Dendritic cell treated with granulocyte-macrophage colony-stimulating factor and Interleukin-4, amounts not matched to agents 40 ng/mL and 50 ng/mL, for 4 days (primary cell): ENCODE measurements at regions not wholly inside any gene's neighbourhood (a gene's known extent, or its start where the extent isn't known, plus 50 kb on each side); places are given as distances from the start of the nearest gene placed in this dataset.

Experiments used
- H3K27ac Mint-ChIP-seq: one replicate; pipeline ENCODE4 v1.8.0; 2022; ENCODE audit warnings: mild to moderate bottlenecking, mixed read lengths
- H3K27me3 Mint-ChIP-seq: one replicate; pipeline ENCODE4 v1.8.0; 2022; ENCODE audit warnings: mild to moderate bottlenecking, mixed read lengths
- H3K36me3 Mint-ChIP-seq: one replicate; pipeline ENCODE4 v1.8.0; 2022; ENCODE audit warnings: low read depth, mixed read lengths
- H3K4me1 Mint-ChIP-seq: one replicate; pipeline ENCODE4 v1.8.0; 2022; ENCODE audit warnings: low read depth, mixed read lengths
- H3K4me3 Mint-ChIP-seq: one replicate; pipeline ENCODE4 v1.8.0; 2022; ENCODE audit warnings: mild to moderate bottlenecking, moderate library complexity, mixed read lengths
- H3K9me3 Mint-ChIP-seq: one replicate; pipeline ENCODE4 v1.8.0; 2022; ENCODE audit warnings: mixed read lengths
- intact Hi-C: fragments of 100-400 bp; cut with micrococcal nuclease; formaldehyde crosslinking; loops from one replicate; pipeline ENCODE4 v1.15.0; 2022

DNA sequence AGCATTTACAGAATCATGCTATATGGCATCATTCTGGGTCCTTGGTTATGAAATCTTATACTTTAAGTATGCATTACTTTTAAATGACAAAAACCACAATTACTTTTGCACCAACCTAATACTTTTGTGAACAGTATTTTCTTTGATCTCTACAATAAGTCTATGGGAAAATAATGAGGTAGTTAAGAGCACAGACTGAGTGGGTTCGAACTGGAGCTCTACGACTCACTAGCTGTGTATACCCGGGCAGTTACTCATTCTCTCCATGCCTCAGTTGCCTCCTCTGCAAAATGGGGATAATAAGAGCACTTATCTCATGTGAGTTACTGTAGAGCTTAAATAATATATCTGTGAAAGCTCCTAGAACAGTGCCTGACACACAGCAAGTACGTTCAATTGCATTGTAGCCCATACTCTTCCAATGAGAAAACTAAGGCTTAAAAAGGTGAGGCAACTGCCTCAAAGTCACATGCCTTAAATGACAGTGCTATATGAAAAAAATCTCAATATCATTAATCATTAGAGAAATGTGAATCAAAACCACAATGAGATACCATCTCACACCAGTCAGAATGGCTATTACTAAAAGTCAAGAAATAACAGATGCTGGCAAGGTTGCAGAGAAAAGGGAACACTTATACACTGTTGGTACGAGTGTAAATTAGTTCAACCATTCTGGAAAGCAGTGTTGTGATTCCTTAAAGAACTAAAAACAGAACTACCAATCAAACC is 151.5 kb downstream of the CHIC2 start:
- no peaks in the 10 kb centered on the region for H3K9me3 Mint-ChIP-seq
- peaks cover 51% of the 10 kb centered on the region for H3K4me1 Mint-ChIP-seq
- no peak overlapping the region for H3K27ac Mint-ChIP-seq
- H3K36me3 Mint-ChIP-seq: no peaks in the 10 kb centered on the region
- H3K4me3 Mint-ChIP-seq: no peak overlapping the region
- intact Hi-C loops: no loop called here
- peaks cover 6% of the 10 kb centered on the region for H3K27me3 Mint-ChIP-seq

DNA sequence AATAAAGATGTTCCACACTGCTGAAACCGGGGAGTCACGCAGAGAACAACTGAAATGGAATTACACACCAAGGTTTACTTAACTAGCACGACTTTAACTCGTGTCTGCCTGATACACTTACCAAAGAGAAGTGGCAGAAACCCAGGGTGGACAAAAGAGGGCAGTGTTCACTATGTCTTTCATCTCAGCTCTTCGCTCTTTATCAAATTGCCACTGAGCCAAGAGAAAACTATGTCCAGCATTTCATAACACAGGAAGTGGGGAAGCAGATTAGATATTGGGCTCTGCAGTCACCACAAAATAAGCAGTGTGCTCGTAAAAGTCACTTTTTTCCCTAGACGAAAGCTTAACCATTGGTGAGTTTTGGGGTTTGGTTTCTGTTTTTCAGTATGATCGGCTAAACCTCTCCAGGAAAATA is 155.7 kb downstream of the CHIC2 start:
- no peaks in the 10 kb centered on the region for H3K36me3 Mint-ChIP-seq
- peaks cover 20% of the 10 kb centered on the region for H3K4me1 Mint-ChIP-seq
- peaks cover 27% of the 10 kb centered on the region for H3K27me3 Mint-ChIP-seq
- intact Hi-C loops: loop anchor here (1.0 to 5.0 kb wide), 3 partner anchors 309 to 711 kb away; no protein-coding TSS in a partner anchor
- peak overlapping the region; percentile 26 for H3K4me3 Mint-ChIP-seq
- no peaks in the 10 kb centered on the region for H3K9me3 Mint-ChIP-seq
- H3K27ac Mint-ChIP-seq: no peak overlapping the region

DNA sequence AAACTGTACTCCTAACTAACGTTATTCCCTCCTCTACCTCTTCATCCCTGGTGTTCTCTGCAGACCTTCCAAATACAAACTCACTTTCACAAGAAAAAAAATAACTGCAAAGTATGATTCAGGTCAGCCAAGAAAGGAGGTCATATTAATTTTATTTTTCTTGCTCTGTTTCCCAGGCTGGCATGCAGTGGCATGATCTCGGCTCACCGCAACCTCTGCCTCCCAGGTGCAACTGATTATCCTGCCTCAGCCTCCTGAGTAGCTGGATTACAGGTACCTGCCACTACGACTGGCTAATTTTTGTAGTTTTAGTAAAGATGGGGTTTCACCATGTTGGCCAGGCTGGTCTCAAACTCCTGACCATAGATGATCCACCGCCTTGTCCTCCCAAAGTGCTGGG is 156.6 kb downstream of the CHIC2 start:
- intact Hi-C loops: loop anchor here (1.0 to 5.0 kb wide), 4 partner anchors 310 to 710 kb away; no protein-coding TSS in a partner anchor
- peaks cover 30% of the 10 kb centered on the region for H3K27me3 Mint-ChIP-seq
- H3K4me3 Mint-ChIP-seq: no peak overlapping the region
- H3K9me3 Mint-ChIP-seq: no peaks in the 10 kb centered on the region
- H3K4me1 Mint-ChIP-seq: peaks cover 13% of the 10 kb centered on the region
- H3K27ac Mint-ChIP-seq: no peak overlapping the region
- H3K36me3 Mint-ChIP-seq: no peaks in the 10 kb centered on the region

DNA sequence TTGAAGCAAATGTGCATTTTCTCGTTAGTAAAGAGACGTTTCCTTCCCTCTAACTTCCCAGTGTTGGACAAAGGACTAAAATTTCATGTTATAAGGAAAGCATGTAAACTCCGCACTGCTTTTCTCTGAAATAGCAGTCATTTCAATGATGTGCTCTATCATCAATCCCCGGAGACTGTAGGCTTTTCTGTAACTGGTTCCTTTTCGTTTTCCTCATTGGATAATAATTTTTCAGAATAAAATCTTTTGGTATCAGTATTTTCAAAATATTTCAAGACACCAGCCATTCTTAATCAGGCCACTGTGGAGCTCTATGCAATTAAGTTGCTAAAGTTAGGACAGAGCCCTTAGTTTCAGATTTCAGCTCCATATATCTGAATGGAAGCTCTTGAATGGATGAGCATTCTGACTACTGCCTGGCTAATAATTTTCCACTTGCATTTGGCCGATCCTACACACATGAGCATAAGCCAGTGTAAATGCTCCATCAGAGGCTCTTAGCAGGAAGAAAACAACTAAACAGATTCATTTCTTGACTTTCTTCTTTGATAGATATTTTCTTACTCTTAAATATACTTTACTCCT is 157.7 kb downstream of the CHIC2 start:
- Mint-ChIP-seq H3K4me3 (no peak overlapping the region), H3K9me3 (no peaks in the 10 kb centered on the region), H3K36me3 (no peaks in the 10 kb centered on the region), H3K27me3 (peaks cover 30% of the 10 kb centered on the region), H3K27ac (no peak overlapping the region), H3K4me1 (peaks cover 8% of the 10 kb centered on the region)
- intact Hi-C loops: loop anchor here (2.0 to 5.0 kb wide), 2 partner anchors 320 to 709 kb away; no protein-coding TSS in a partner anchor

DNA sequence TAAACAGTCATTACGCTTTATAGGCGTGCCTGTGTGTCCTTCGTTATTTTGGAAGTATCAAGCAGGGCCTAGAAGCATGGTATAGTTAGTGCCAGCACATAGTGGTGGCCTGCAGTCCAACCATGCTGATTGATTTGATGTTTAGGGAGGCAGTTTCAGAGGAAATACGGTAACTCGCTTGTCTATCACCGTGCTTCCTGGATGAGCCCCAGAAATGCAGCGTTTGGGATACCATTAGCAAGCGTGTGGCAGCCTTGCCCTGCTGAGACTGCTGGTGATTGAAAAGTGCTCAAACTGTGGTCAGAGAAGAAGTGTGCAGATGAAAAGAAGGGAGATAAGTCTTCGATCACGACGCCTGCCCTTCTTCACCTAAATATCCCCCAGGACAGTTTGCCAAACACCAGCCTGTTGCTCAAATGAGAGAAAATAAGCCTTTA is 158.4 kb downstream of the CHIC2 start:
- Mint-ChIP-seq H3K9me3 (no peaks in the 10 kb centered on the region), H3K27me3 (peaks cover 30% of the 10 kb centered on the region), H3K36me3 (no peaks in the 10 kb centered on the region), H3K4me1 (peaks cover 8% of the 10 kb centered on the region), H3K27ac (no peak overlapping the region), H3K4me3 (peak overlapping the region; percentile 66)
- intact Hi-C loops: loop anchor here (2.0 to 5.0 kb wide), 2 partner anchors 321 to 709 kb away; no protein-coding TSS in a partner anchor

DNA sequence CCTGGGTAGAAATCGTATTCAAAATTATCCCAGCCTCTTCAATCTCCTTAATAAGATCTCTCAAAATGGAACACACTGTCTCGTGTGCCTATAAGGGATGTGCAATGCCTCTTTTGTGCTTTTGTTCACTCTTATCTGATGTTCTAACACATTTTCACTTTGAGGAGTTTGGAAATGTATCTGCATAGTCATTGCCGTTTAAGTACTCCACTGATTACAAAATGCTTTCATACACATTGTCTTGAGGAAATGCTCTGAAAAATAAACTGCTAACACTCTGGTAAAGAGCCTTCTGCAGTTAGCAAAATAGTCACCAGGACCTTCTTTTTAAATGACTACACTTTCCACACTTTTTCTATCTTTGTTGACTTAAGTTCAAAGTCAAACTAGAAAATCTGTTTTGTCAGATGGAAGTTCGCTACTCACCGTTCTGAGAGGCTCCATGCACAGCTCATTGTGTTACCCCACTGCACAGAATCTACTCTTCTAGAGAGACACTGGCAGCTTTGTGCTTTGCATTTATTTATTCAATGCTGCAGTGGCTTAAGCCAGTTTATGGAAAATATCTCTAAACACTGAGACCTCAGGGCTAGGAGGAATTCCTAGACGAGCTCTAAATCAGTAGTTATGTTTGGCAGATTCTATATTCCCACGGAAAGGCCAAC is 159.0 kb downstream of the CHIC2 start:
- Mint-ChIP-seq H3K4me3 (no peak overlapping the region), H3K27ac (no peak overlapping the region), H3K9me3 (no peaks in the 10 kb centered on the region), H3K36me3 (no peaks in the 10 kb centered on the region), H3K4me1 (peaks cover 8% of the 10 kb centered on the region), H3K27me3 (peaks cover 33% of the 10 kb centered on the region)
- intact Hi-C loops: loop anchor here (5.0 kb wide), 1 partner anchor 708 kb away; no protein-coding TSS in a partner anchor

DNA sequence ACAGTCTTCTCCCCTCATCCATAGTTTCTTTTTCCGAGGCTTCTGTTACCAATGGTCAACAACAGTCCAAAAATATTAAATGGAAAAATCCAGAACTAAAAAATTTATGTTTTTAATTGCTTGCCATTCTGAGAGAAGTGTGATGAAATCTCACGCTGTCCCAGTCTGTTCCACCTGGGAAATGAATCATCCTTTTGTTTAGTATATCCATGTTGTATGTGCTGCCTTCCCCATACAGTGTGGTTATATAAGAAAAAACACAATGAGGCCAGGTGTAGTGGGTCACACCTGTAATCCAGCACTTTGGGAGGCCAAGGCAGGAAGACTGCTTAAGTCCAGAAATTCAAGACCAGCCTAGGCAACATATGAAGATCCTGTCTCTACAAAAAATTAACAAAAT is 161.6 kb downstream of the CHIC2 start:
- H3K4me3 Mint-ChIP-seq: no peak overlapping the region
- no peaks in the 10 kb centered on the region for H3K36me3 Mint-ChIP-seq
- no peak overlapping the region for H3K27ac Mint-ChIP-seq
- H3K27me3 Mint-ChIP-seq: peaks cover 32% of the 10 kb centered on the region
- H3K9me3 Mint-ChIP-seq: no peaks in the 10 kb centered on the region
- intact Hi-C loops: no loop called here
- peaks cover 8% of the 10 kb centered on the region for H3K4me1 Mint-ChIP-seq

DNA sequence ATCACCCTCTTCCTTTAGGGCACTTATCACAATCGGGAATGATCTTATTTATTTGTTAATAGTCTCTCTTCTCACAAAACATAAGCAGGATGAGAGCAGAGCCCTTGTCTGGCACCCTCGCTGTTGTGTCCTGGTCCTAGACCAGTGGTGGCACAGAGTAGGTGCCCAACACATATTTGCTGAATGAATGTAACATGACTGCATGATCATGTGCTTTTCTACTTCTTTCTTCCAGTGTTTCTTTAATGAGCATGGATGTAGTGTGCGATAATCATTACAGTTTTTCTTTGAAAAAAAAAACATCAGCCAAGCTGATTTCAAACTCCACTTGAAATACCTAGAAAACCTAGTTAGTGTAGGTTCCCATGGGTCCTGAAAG is 164.1 kb downstream of the CHIC2 start:
- intact Hi-C loops: no loop called here
- H3K9me3 Mint-ChIP-seq: no peaks in the 10 kb centered on the region
- no peak overlapping the region for H3K27ac Mint-ChIP-seq
- no peaks in the 10 kb centered on the region for H3K4me1 Mint-ChIP-seq
- peaks cover 15% of the 10 kb centered on the region for H3K27me3 Mint-ChIP-seq
- H3K4me3 Mint-ChIP-seq: no peak overlapping the region
- no peaks in the 10 kb centered on the region for H3K36me3 Mint-ChIP-seq

DNA sequence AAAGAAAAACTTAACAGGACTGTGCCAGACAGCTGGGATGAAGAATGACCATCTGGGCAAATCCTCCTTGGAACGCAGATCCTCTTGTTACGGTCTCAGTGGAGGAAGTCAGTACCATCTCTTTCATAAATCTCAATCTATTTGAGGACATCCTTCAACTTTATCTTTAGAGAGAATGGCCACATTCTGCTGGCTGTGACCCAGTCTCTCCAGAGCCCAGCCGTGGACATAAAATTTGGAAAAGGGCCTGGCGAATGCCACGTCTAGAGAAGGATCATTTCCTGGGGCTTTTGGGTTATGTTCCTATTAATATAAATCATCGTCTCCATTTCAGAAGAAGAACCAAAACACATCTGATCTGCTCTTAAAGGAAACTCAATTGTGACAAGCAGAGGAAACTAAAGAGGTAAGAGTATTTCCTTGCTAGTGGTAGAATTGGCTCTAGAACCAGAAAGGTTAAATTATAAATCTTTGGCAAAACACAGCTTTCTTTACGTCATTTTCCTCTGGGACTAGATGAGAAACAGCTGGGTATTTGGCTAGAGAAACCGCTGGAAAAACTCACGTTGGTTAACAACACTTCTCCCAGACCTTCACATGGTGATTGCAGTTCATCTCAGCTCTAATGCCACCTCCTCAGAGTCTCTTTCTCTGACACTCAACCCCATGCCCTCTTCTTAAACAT is 164.7 kb downstream of the CHIC2 start:
- H3K4me1 Mint-ChIP-seq: no peaks in the 10 kb centered on the region
- intact Hi-C loops: no loop called here
- no peaks in the 10 kb centered on the region for H3K36me3 Mint-ChIP-seq
- H3K27me3 Mint-ChIP-seq: peaks cover 13% of the 10 kb centered on the region
- no peak overlapping the region for H3K27ac Mint-ChIP-seq
- H3K9me3 Mint-ChIP-seq: no peaks in the 10 kb centered on the region
- no peak overlapping the region for H3K4me3 Mint-ChIP-seq

DNA sequence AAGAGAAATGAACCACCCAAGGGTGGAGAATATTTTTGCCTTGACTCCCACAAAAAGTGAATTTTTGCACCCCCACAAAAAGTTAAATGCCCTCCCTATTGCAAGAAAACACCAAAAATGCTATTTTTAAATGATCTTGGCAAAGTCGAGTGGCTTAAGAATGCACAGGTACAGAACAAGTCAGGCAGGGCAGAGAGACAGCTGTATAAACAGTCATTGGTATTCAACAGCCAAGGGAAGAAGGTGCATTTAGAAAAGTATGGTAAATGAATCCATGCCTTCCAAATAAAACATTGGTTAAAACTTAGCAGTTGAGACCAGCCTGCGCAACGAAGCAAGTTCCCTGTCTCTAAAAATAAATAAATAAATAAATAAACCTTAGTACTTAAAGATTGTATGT is 169.3 kb downstream of the CHIC2 start:
- intact Hi-C loops: no loop called here
- H3K36me3 Mint-ChIP-seq: no peaks in the 10 kb centered on the region
- H3K27ac Mint-ChIP-seq: no peak overlapping the region

DNA sequence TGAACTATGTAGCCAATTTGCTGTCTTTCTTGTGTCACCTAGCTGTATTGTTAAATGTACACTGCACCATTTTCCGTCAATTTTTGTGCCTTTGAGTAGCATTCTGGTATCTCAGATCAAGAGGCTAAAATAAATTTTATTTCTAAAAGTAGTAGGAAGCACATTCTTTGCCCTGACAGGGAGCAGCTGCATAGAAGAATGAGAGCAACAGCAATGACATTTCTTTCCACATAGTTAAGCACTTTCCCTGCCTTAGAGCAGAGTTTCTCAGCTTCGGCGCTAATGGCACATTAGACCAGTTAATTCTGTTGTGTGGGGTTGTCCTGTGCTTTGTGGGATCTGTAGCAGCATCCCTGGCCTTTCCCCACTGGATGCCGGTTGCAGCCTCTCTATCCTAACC is 173.9 kb downstream of the CHIC2 start:
- Mint-ChIP-seq H3K9me3 (no peaks in the 10 kb centered on the region), H3K36me3 (no peaks in the 10 kb centered on the region), H3K27ac (no peak overlapping the region), H3K27me3 (no peaks in the 10 kb centered on the region), H3K4me1 (no peaks in the 10 kb centered on the region), H3K4me3 (no peak overlapping the region)
- intact Hi-C loops: no loop called here

More for the DNA sequence above, 169.3 kb downstream of the CHIC2 start:
- no peaks in the 10 kb centered on the region for H3K9me3 Mint-ChIP-seq
- H3K27me3 Mint-ChIP-seq: peaks cover 5% of the 10 kb centered on the region
- no peak overlapping the region for H3K4me3 Mint-ChIP-seq
- no peaks in the 10 kb centered on the region for H3K4me1 Mint-ChIP-seq

DNA sequence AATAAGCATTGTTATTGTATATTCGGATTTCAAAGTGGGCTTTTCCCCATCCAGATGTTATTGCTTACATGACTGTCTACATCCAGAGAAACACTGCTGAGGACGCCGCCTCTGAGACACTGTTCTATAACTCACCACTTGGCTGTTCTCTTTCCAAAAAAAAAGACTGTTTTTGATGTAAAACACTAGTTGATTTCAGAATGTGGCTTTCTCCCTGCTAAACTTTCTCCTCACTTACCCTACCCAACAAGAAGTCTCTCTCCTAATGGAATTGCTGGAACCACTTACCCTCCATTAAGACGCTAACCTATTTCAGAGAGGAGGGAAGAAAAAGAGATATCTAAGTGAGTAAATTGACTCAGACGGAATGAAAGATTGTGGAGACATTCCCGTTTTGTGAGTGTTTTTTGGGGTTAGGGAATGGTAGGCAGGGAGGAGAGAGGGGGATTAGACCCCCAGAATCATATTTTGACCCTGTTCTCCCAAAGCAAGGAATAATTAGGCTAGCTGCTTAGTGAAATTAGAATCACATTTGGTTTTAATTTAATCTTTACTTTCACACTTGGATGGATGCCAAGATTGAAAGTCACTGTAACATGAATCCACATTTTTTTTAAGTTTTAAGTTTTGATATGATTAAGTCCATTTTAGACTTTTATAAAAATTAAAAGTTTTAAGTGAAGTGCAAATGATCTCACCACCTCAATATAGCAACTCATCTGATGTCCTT is 174.9 kb downstream of the CHIC2 start:
- H3K4me1 Mint-ChIP-seq: no peaks in the 10 kb centered on the region
- no peak overlapping the region for H3K4me3 Mint-ChIP-seq
- H3K27ac Mint-ChIP-seq: no peak overlapping the region
- no peaks in the 10 kb centered on the region for H3K36me3 Mint-ChIP-seq
- H3K27me3 Mint-ChIP-seq: peaks cover 2% of the 10 kb centered on the region
- no peaks in the 10 kb centered on the region for H3K9me3 Mint-ChIP-seq
- intact Hi-C loops: no loop called here

DNA sequence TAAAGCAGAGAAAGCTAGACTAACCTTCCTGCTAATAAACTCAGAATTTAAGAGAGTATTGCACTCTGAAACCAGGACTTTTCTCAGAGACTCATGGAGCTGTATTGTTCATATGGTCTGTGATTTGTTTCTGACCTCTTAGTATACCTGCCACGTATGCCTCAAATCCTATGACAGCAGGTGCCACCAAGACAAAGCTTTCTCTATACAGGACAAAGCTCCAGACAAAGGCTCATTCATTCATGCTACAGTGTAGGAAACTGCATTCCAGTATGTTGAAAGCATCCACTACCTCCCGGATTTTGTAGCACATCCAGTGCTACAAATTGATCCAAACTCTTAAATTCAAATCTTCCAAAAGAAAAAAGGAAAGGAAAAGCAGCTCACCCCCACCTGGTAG is 178.3 kb downstream of the CHIC2 start:
- intact Hi-C loops: no loop called here
- Mint-ChIP-seq H3K4me3 (no peak overlapping the region), H3K27me3 (peaks cover 2% of the 10 kb centered on the region), H3K4me1 (no peaks in the 10 kb centered on the region), H3K9me3 (peaks cover 9% of the 10 kb centered on the region), H3K27ac (no peak overlapping the region), H3K36me3 (no peaks in the 10 kb centered on the region)
